ENCODE measurements at regions not wholly inside any gene's neighbourhood (a gene's known extent, or its start where the extent isn't known, plus 50 kb on each side); places are given as distances from the start of the nearest gene placed in this dataset.

DNA sequence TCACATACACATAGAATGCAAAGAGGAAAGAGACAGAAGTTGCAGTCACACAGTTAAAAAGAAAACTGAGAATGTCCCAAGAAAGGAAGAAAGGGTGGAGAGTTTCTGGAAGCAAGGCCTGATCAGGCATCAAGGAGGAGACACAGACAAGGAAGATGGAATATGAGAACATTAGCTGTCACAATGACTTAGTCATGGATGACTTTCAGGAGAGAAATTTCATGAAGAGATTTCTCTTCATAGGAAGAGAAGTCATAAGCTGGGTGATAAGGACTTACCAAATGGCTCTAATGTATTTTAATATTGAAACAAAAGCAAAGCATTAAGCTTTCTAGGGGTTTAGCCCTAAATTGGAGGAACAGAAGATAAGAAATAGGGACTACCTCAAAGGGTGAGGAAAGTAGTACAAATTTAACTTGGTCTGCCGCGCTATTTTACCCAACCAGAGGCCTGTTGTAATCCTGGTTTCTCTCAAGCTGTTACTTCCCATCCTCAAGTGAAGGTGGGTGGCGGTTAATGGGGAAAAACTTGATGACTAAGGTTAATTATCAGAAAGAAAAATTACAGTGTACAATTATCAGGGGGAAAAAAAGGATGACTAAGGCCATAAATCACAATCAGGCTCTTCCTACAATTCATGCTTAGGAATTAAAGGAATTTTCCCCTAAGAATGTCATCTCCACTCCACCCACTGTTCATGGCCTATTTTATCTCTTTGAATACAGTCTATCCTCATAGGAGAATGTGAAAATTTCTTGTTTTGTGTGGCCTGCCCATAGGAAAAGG lies 93.9 kb upstream of the ADGRL2 start:
- no peak for DNase-seq
- TF ChIP-seq POLR2A (IDR thresholded peaks at IDR 0.05) (no peak), EP300 (IDR thresholded peaks at IDR 0.05) (no peak)
- no peaks in the 10 kb centered on the region for H3K36me3 ChIP-seq
- intact Hi-C loops (cut with DNase I): no loop called here
- no peak overlapping the region for H3K4me3 ChIP-seq
- peaks cover 0 to 7% (median 0%) of the 10 kb centered on the region in 4 donors for H3K4me1 ChIP-seq
- H3K27ac ChIP-seq: no peak overlapping the region
- H3K9me3 ChIP-seq: no peaks in the 10 kb centered on the region
- H3K27me3 ChIP-seq: no peaks in the 10 kb centered on the region
- WGBS, 2 donors: 89 to 93% methylated on average over 3 of the region's 3 CpGs

DNA sequence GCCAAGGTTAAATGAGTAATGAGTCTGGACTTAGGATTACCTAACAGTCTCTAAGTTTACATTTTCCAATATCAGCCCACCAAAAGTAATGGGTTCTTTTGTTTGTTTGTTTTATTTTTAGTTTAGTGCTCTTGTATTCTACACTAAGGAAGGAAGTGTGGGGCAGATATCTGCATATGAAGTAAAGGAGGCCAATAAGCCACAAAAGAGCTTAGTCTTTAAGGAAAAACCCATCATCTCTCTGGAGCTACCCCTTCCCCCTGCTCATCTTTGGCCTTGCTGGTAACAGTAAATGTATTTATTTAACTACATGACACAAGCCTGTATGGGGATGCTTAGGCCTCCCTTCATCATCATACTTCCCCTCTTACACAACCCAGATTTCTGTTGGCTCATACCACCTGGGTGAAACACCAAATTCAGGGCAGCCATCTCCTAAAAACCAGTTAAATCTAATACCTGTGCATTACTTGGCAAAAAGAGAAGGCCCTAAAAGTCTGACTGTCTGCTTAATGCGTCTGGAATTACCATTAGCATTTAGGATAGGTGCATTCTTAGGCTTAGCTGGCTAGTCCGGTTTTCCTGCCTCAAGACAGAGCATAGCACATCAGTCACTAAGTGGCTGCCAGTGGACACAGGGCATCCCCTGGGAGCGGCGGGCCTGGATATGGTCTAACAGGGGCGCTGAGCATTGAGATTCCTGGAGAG lies 96.8 kb upstream of the ADGRL2 start:
- 92 to 95% methylated on average over 5 of the region's 5 CpGs for WGBS, 2 donors
- H3K4me3 ChIP-seq: no peak overlapping the region
- no peaks in the 10 kb centered on the region for H3K36me3 ChIP-seq
- no peaks in the 10 kb centered on the region for H3K9me3 ChIP-seq
- H3K27me3 ChIP-seq: no peaks in the 10 kb centered on the region
- H3K4me1 ChIP-seq: peaks cover 0 to 7% (median 0%) of the 10 kb centered on the region in 4 donors
- no peak overlapping the region for H3K27ac ChIP-seq
- intact Hi-C loops (cut with DNase I): no loop called here
- TF ChIP-seq, protein P1, sequence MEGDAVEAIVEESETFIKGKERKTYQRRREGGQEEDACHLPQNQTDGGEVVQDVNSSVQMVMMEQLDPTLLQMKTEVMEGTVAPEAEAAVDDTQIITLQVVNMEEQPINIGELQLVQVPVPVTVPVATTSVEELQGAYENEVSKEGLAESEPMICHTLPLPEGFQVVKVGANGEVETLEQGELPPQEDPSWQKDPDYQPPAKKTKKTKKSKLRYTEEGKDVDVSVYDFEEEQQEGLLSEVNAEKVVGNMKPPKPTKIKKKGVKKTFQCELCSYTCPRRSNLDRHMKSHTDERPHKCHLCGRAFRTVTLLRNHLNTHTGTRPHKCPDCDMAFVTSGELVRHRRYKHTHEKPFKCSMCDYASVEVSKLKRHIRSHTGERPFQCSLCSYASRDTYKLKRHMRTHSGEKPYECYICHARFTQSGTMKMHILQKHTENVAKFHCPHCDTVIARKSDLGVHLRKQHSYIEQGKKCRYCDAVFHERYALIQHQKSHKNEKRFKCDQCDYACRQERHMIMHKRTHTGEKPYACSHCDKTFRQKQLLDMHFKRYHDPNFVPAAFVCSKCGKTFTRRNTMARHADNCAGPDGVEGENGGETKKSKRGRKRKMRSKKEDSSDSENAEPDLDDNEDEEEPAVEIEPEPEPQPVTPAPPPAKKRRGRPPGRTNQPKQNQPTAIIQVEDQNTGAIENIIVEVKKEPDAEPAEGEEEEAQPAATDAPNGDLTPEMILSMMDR (IDR thresholded peaks at IDR 0.05): no peak
- TF ChIP-seq POLR2AphosphoS5 (IDR thresholded peaks at IDR 0.05) (no peak), EP300 (IDR thresholded peaks at IDR 0.05) (no peak)
- DNase-seq: no peak

DNA sequence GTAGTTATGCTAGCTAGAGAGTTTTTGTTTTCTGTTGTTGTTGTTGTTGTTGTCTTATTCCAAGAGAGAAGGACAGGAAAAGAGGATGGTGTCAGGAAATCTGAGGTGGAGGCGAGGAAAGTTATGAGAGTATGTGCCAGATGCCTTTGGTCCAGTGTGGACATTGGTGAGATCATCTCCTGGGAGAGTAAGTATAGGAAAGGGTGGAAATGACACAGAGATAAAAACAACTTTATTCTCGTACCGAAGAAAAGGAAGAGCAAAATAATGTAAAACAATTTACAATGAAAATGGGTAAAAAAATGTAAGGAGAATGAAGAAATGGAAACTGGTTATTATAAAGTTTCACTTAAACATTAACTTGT lies 97.4 kb upstream of the ADGRL2 start:
- peaks cover 0 to 7% (median 0%) of the 10 kb centered on the region in 4 donors for H3K4me1 ChIP-seq
- WGBS, 2 donors: 54 to 71% methylated on average over 3 of the region's 3 CpGs
- intact Hi-C loops (cut with DNase I): no loop called here
- no peak for DNase-seq
- H3K4me3 ChIP-seq: no peak overlapping the region
- no peaks in the 10 kb centered on the region for H3K9me3 ChIP-seq
- no peak for TF ChIP-seq EP300 (IDR thresholded peaks at IDR 0.05)
- no peak for TF ChIP-seq POLR2AphosphoS5 (IDR thresholded peaks at IDR 0.05)
- TF ChIP-seq, protein P1 (IDR thresholded peaks at IDR 0.05): no peak
- TF ChIP-seq POLR2A (IDR thresholded peaks at IDR 0.05): no peak
- H3K36me3 ChIP-seq: no peaks in the 10 kb centered on the region
- no peak overlapping the region for H3K27ac ChIP-seq
- no peaks in the 10 kb centered on the region for H3K27me3 ChIP-seq

DNA sequence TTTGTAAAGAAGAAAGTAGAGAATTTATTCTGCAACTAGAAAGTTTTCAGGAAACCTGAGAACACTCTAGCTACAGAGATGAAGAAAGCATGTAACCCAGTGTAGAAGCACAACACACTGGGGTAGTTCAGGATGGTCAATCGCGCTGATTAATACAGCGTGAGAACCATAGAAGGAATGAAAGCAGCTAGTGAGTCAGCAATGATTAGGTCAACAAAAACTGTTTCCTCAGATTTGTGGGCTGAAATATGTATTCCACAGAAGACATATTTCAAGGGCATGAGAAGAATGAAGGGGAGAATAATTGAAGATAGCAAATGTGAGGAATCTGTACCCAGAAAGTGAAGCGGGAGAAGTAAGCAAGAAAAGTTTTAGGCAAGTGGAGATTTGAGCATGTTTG lies 97.8 kb upstream of the ADGRL2 start:
- intact Hi-C loops (cut with DNase I): no loop called here
- H3K9me3 ChIP-seq: no peaks in the 10 kb centered on the region
- no peaks in the 10 kb centered on the region for H3K27me3 ChIP-seq
- H3K36me3 ChIP-seq: no peaks in the 10 kb centered on the region
- DNase-seq: no peak
- TF ChIP-seq, protein P1 (IDR thresholded peaks at IDR 0.05): no peak
- TF ChIP-seq POLR2AphosphoS5 (IDR thresholded peaks at IDR 0.05): no peak
- TF ChIP-seq EP300 (IDR thresholded peaks at IDR 0.05): no peak
- no peak for TF ChIP-seq POLR2A (IDR thresholded peaks at IDR 0.05)
- 93 to 96% methylated on average over 4 of the region's 4 CpGs for WGBS, 2 donors
- H3K4me3 ChIP-seq: no peak overlapping the region
- H3K27ac ChIP-seq: no peak overlapping the region
- peaks cover 0 to 7% (median 0%) of the 10 kb centered on the region in 4 donors for H3K4me1 ChIP-seq

DNA sequence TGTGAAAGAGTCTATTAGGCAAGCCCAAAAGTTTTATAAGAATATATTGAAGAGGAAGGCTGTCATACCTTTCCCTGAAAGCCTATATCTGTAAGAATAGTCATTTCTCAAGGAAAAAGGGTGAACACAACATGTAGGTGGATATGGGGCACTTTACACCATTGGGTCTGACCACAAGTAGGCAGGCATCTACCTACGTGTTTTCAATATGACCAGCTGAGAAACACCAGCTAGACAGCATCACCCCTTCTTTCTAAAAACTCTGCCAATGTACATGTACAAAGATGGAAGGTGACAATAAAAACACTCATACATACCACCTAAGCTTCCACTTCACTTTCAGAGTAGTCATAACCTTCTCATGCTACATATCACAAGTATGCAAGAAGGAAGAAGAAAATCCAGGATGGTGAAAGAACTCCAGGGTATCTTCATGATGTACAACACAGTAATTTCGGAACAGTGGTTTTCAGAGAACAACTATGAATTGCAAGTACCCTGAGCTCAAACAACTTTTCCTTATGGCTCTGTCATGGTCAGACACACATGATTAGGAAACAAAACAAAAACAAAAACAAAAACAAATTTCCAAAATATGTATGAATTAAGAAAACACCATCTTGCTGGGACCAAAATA lies 98.5 kb upstream of the ADGRL2 start:
- Histone ChIP-seq H3K9me3 (no peaks in the 10 kb centered on the region), H3K27me3 (no peaks in the 10 kb centered on the region), H3K36me3 (no peaks in the 10 kb centered on the region), H3K27ac (no peak overlapping the region), H3K4me3 (no peak overlapping the region), H3K4me1 (peaks cover 0 to 7% (median 0%) of the 10 kb centered on the region in 4 donors)
- DNase-seq: no peak
- 90 to 91% methylated on average over 2 of the region's 2 CpGs for WGBS, 2 donors
- TF ChIP-seq POLR2A (IDR thresholded peaks at IDR 0.05) (no peak), EP300 (IDR thresholded peaks at IDR 0.05) (no peak), POLR2AphosphoS5 (IDR thresholded peaks at IDR 0.05) (no peak)
- TF ChIP-seq, protein P1 (IDR thresholded peaks at IDR 0.05): no peak
- intact Hi-C loops (cut with DNase I): no loop called here

All from sigmoid colon (tissue), 6 donors.